ENCODE measurements at regions not wholly inside any gene's neighbourhood (a gene's known extent, or its start where the extent isn't known, plus 50 kb on each side); places are given as distances from the start of the nearest gene placed in this dataset.
"Not testable (repeated sequence)": the region's sequence is repeated elsewhere in the genome, so short reads cannot be mapped to it uniquely, and the experiment has no call there.

DNA sequence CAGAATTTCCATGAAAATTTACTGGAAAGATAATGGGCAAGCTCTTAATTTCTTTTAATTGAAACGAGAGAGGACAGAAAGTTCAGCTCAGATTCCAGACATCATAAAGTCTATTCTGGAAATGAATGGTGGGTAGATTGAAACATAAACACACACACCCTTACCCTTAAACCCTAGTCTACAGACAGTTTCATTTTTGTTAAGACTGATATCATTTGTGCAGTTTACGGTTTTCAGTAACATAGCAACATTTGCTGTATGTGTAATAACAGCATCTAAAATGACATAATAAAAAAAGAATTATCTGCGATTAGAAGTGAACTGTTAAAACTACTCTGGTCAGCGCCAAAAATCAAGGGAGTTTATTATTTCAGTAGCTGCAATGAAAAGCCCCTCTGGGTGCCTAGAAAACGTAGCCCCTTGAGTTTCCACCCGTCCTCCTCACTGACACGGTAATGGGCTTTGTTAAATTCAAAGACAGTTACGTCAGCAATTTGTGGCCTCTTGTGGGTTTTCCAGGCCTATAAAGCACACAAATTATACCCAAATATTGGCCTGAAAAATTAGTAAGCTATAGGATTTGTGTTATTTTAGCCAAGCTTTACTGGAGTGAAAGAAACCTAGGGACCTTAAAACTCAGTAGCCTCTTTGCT lies 520.6 kb upstream of the SOX9 start:
- Histone ChIP-seq H3K9ac (no peak overlapping the region), H4K20me1 (no peaks in the 10 kb centered on the region), H3K36me3 (no peaks in the 10 kb centered on the region), H3K4me2 (no peak overlapping the region), H3K27ac (no peak overlapping the region), H3K9me3 (no peaks in the 10 kb centered on the region), H3K4me1 (no peaks in the 10 kb centered on the region), H3K27me3 (no peaks in the 10 kb centered on the region), H3K4me3 (no peak overlapping the region)
- TF ChIP-seq Cebpa-rat (IDR thresholded peaks at IDR 0.05) = no peak

- Histone ChIP-seq H3K4me2 (no peak overlapping the region), H3K9me3 (no peaks in the 10 kb centered on the region), H3K4me1 (no peaks in the 10 kb centered on the region), H3K27me3 (no peaks in the 10 kb centered on the region), H3K9ac (no peak overlapping the region), H3K4me3 (no peak overlapping the region), H4K20me1 (no peaks in the 10 kb centered on the region), H3K36me3 (no peaks in the 10 kb centered on the region), H3K27ac (no peak overlapping the region)
- no peak for TF ChIP-seq Cebpa-rat (IDR thresholded peaks at IDR 0.05)
Measured at GRCh38 chr17:71601894-71602504, 518.8 kb upstream of the SOX9 start.

DNA sequence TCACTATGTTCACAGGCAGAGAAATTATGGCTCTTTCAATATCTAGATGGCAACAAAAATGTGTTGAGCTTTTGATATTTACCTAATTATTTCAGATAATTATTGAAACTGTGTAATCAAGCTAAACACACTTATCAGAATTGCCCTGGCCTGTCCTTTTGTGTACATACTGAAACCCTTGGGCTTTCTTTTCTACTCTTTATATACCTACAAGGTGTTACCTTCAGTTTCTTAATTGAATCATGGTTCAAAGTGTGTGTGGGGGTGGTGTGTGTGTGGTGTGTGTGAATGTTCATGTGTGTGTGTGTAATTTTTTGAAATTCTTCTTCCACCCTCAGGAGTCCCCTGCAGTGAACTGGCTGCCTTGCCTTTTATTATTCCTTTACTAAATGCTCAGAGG lies 506.8 kb upstream of the SOX9 start:
- Histone ChIP-seq H4K20me1 (no peaks in the 10 kb centered on the region), H3K9ac (no peak overlapping the region), H3K9me3 (peaks cover 14% of the 10 kb centered on the region), H3K4me1 (no peaks in the 10 kb centered on the region), H3K27ac (no peak overlapping the region), H3K4me2 (no peak overlapping the region), H3K4me3 (no peak overlapping the region), H3K27me3 (no peaks in the 10 kb centered on the region), H3K36me3 (no peaks in the 10 kb centered on the region)
- TF ChIP-seq Cebpa-rat (IDR thresholded peaks at IDR 0.05) = no peak

DNA sequence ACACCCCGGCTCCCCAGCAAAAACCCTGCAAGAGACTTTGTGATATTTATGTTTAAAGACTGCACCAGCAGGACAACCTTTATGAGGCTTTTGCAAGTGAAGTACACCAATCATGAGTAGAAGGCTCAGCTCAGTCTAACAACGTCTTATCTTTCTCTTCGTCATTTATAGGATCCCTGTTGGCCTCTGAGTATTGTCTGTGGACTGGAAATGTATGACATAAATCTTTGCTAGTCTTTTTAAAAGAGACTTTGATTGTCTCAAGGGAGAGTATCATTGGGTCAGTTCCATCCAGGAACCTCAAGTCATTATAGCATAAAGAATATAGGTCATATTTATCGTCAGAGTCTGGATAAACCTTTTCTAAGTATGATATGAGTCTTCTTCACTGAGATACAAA lies 505.0 kb upstream of the SOX9 start:
- Histone ChIP-seq H3K9me3 (peaks cover 14% of the 10 kb centered on the region), H3K4me3 (no peak overlapping the region), H4K20me1 (no peaks in the 10 kb centered on the region), H3K36me3 (no peaks in the 10 kb centered on the region), H3K4me2 (no peak overlapping the region), H3K4me1 (no peaks in the 10 kb centered on the region), H3K27ac (no peak overlapping the region), H3K9ac (no peak overlapping the region), H3K27me3 (no peaks in the 10 kb centered on the region)
- TF ChIP-seq Cebpa-rat (IDR thresholded peaks at IDR 0.05) = no peak

DNA sequence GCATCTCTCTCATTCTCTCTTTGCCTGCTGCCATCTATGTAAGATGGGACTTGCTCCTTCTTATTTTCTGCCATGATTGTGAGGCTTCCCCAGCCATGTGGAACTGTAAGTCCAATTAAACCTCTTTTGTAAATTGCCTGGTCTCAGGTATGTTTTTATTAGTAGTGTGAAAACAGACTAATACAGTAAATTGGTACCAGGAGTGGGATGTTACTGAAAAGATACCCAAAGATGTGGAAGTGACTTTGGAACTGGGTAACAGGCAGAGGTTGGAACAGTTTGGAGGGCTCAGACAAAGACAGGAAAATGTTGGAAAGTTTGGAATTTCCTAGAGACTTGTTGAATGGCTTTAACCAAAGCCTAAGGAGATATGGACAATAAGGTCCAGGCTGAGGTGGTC lies 503.1 kb upstream of the SOX9 start:
- not testable (repeated sequence) for H3K9ac ChIP-seq, H3K4me3 ChIP-seq, H3K4me1 ChIP-seq, H3K36me3 ChIP-seq, H3K27me3 ChIP-seq, H4K20me1 ChIP-seq, H3K27ac ChIP-seq, H3K4me2 ChIP-seq
- H3K9me3 ChIP-seq = peaks cover 14% of the 10 kb centered on the region

- Histone ChIP-seq H3K9me3 (no peaks in the 10 kb centered on the region), H3K4me2 (no peak overlapping the region), H3K36me3 (no peaks in the 10 kb centered on the region), H3K27ac (no peak overlapping the region), H3K4me1 (no peaks in the 10 kb centered on the region), H4K20me1 (no peaks in the 10 kb centered on the region), H3K27me3 (no peaks in the 10 kb centered on the region), H3K4me3 (no peak overlapping the region), H3K9ac (no peak overlapping the region)
- TF ChIP-seq Cebpa-rat (IDR thresholded peaks at IDR 0.05) = no peak
Measured at GRCh38 chr17:71625330-71625729, 495.5 kb upstream of the SOX9 start.

- no peaks in the 10 kb centered on the region for H3K9me3 ChIP-seq
- H3K4me1 ChIP-seq = no peaks in the 10 kb centered on the region
- H3K4me3 ChIP-seq = no peak overlapping the region
- no peak overlapping the region for H3K9ac ChIP-seq
- H3K27me3 ChIP-seq = no peaks in the 10 kb centered on the region
- no peaks in the 10 kb centered on the region for H3K36me3 ChIP-seq
- TF ChIP-seq Cebpa-rat (IDR thresholded peaks at IDR 0.05) = no peak
- H3K4me2 ChIP-seq = no peak overlapping the region
- no peaks in the 10 kb centered on the region for H4K20me1 ChIP-seq
- no peak overlapping the region for H3K27ac ChIP-seq
Measured at GRCh38 chr17:71628306-71628705, 492.5 kb upstream of the SOX9 start.

- H4K20me1 ChIP-seq = no peaks in the 10 kb centered on the region
- no peak overlapping the region for H3K9ac ChIP-seq
- no peak overlapping the region for H3K4me2 ChIP-seq
- H3K36me3 ChIP-seq = no peaks in the 10 kb centered on the region
- no peak overlapping the region for H3K4me3 ChIP-seq
- no peak for TF ChIP-seq Cebpa-rat (IDR thresholded peaks at IDR 0.05)
- H3K27me3 ChIP-seq = no peaks in the 10 kb centered on the region
- no peaks in the 10 kb centered on the region for H3K9me3 ChIP-seq
- no peak overlapping the region for H3K27ac ChIP-seq
- H3K4me1 ChIP-seq = no peaks in the 10 kb centered on the region
Measured at GRCh38 chr17:71631483-71631882, 489.3 kb upstream of the SOX9 start.

- no peaks in the 10 kb centered on the region for H3K9me3 ChIP-seq
- H3K4me3 ChIP-seq = no peak overlapping the region
- no peak for TF ChIP-seq Cebpa-rat (IDR thresholded peaks at IDR 0.05)
- H3K27me3 ChIP-seq = no peaks in the 10 kb centered on the region
- no peaks in the 10 kb centered on the region for H3K4me1 ChIP-seq
- no peaks in the 10 kb centered on the region for H4K20me1 ChIP-seq
- H3K9ac ChIP-seq = no peak overlapping the region
- H3K4me2 ChIP-seq = no peak overlapping the region
- no peaks in the 10 kb centered on the region for H3K36me3 ChIP-seq
- H3K27ac ChIP-seq = no peak overlapping the region
Measured at GRCh38 chr17:71632328-71632727, 488.5 kb upstream of the SOX9 start.

DNA sequence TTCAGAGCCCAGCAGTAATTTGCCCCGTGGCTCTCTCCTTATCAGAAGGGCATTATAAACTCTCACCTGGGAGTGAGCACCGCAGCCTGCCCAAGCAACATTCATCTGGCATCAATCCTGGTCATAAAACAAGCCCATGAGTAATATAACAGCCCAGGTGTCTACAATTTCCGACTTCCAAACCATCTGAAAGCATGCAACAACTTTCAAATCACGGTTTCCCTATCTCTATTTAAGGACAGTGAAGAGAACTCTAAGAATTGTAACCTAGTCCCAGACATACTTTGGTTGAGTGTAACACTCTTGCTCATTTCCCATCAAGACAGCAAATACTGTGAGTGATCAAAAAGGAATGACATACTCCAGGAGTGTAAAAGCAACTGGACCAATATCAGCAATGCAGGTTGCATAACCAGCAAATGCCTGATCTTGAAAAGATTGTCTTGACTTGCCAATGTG lies 487.4 kb upstream of the SOX9 start:
- no peak overlapping the region for H3K27ac ChIP-seq
- H3K4me3 ChIP-seq = no peak overlapping the region
- H3K36me3 ChIP-seq = no peaks in the 10 kb centered on the region
- no peak for TF ChIP-seq Cebpa-rat (IDR thresholded peaks at IDR 0.05)
- H3K9ac ChIP-seq = no peak overlapping the region
- H3K9me3 ChIP-seq = no peaks in the 10 kb centered on the region
- H3K4me1 ChIP-seq = no peaks in the 10 kb centered on the region
- H3K27me3 ChIP-seq = no peaks in the 10 kb centered on the region
- H3K4me2 ChIP-seq = no peak overlapping the region
- H4K20me1 ChIP-seq = no peaks in the 10 kb centered on the region

GRCh38 chr17:71634376-71634775 lies 486.4 kb upstream of the SOX9 start:
- H3K4me3 ChIP-seq = no peak overlapping the region
- no peak for TF ChIP-seq Cebpa-rat (IDR thresholded peaks at IDR 0.05)
- no peaks in the 10 kb centered on the region for H3K36me3 ChIP-seq
- no peak overlapping the region for H3K9ac ChIP-seq
- H3K27ac ChIP-seq = no peak overlapping the region
- no peaks in the 10 kb centered on the region for H3K9me3 ChIP-seq
- H3K4me1 ChIP-seq = no peaks in the 10 kb centered on the region
- H3K4me2 ChIP-seq = no peak overlapping the region
- no peaks in the 10 kb centered on the region for H3K27me3 ChIP-seq
- no peaks in the 10 kb centered on the region for H4K20me1 ChIP-seq
